HFF-Myc (cell line): ENCODE measurements at regions not wholly inside any gene's neighbourhood (a gene's known extent, or its start where the extent isn't known, plus 50 kb on each side); places are given as distances from the start of the nearest gene placed in this dataset.

Experiments
- DNase-seq: peaks from one replicate; pipeline ENCODE4 v3.0.0-alpha.2; 2011; ENCODE audit warnings: low read depth; ENCODE audit errors: extremely low read depth
- H3K4me3 ChIP-seq: replicated peaks from 2 replicates; pipeline ENCODE4 v1.5.1; 2011; ENCODE audit warnings: low read depth, mild to moderate bottlenecking, control low read depth, low read length
- CTCF ChIP-seq: IDR thresholded peaks from 2 replicates; pipeline ENCODE4 v1.5.1; 2012; ENCODE audit warnings: mild to moderate bottlenecking, low read depth, low read length, control low read depth; ENCODE audit errors: missing control alignments

- no peak overlapping the region for H3K4me3 ChIP-seq
- no peak for DNase-seq
- TF ChIP-seq CTCF, result no peak
These were observed 1103.3 kb upstream of the B3GALT2 start for GRCh38 chr1:194289569-194290266.

GRCh38 chr1:194288238-194288637 is 1101.8 kb upstream of the B3GALT2 start:
- H3K4me3 ChIP-seq, result no peak overlapping the region
- no peak for TF ChIP-seq CTCF
- no peak for DNase-seq

- H3K4me3 ChIP-seq, result no peak overlapping the region
- no peak for TF ChIP-seq CTCF
- DNase-seq, result no peak
These were observed 1095.0 kb upstream of the B3GALT2 start for GRCh38 chr1:194281376-194281775.

- no peak overlapping the region for H3K4me3 ChIP-seq
- no peak for TF ChIP-seq CTCF
- DNase-seq, result no peak
These were observed 1094.0 kb upstream of the B3GALT2 start for GRCh38 chr1:194280463-194280862.

- TF ChIP-seq CTCF, result no peak
- no peak overlapping the region for H3K4me3 ChIP-seq
- DNase-seq, result no peak
These were observed 1093.6 kb upstream of the B3GALT2 start for GRCh38 chr1:194279975-194280374.

GRCh38 chr1:194277927-194278326 is 1091.5 kb upstream of the B3GALT2 start:
- TF ChIP-seq CTCF, result no peak
- DNase-seq, result no peak
- no peak overlapping the region for H3K4me3 ChIP-seq

GRCh38 chr1:194273660-194274059 is 1087.2 kb upstream of the B3GALT2 start:
- no peak for TF ChIP-seq CTCF
- no peak overlapping the region for H3K4me3 ChIP-seq
- DNase-seq, result no peak
